H1 (cell line): ENCODE measurements at regions not wholly inside any gene's neighbourhood (a gene's known extent, or its start where the extent isn't known, plus 50 kb on each side); places are given as distances from the start of the nearest gene placed in this dataset.

Experiments
- BCL11A ChIP-seq, 2 experiments: IDR thresholded peaks; one replicate each; pipeline ENCODE4 v1.6.1; 2011; ENCODE audit warnings: low read depth in 2 of 2, low read length in 2 of 2, mild to moderate bottlenecking in 2 of 2
- FOSL1 ChIP-seq: IDR thresholded peaks from 2 replicates; pipeline ENCODE4 v1.6.1; 2011; ENCODE audit warnings: mild to moderate bottlenecking, low read depth, low read length, moderate library complexity; ENCODE audit not compliant: insufficient read depth
- GABPA ChIP-seq: IDR thresholded peaks from 2 replicates; pipeline ENCODE4 v1.6.1; 2011; ENCODE audit warnings: mild to moderate bottlenecking, low read length, moderate library complexity, borderline replicate concordance; ENCODE audit not compliant: insufficient read depth
- HDAC6 ChIP-seq: IDR thresholded peaks from one replicate; pipeline ENCODE4 v1.7.1; 2012; ENCODE audit warnings: low read depth, mild to moderate bottlenecking, inconsistent platforms, low read length, moderate library complexity
- KDM1A ChIP-seq: fragments of 200-600, 300-600 bp; sonication (generic); IDR thresholded peaks from 2 replicates; pipeline ENCODE4 v1.7.1; 2016; ENCODE audit warnings: mild to moderate bottlenecking, low read length, borderline replicate concordance
- NANOG ChIP-seq: IDR thresholded peaks from 2 replicates; pipeline ENCODE4 v1.6.1; 2011; ENCODE audit warnings: low read length, low read depth, mild to moderate bottlenecking, inconsistent platforms; ENCODE audit not compliant: insufficient read depth, poor library complexity, severe bottlenecking
- SIX5 ChIP-seq: IDR thresholded peaks from 2 replicates; pipeline ENCODE4 v1.6.1; 2011; ENCODE audit warnings: mild to moderate bottlenecking, low read depth, low read length

DNA sequence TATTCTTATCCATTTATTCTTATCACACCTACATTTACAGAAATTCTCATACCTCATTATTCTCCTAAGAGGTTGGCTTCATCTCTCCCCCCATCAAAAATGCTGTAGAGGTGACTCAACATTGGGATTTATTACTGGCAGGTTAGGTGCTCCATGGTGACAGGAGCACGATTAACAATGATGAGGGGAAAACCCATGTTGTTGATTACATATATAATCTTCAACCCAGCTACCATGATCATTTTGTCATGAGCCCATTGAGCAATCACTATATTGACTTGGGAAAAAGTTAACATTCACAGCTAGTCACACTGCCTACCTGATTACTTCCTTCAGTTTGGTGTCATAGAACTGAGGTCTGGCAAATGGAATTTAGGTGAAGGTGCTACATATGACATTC, 712.1 kb upstream of the CHRM3 start (continued):
- TF ChIP-seq KDM1A = no peak
- TF ChIP-seq HDAC6 = no peak
- no peak for TF ChIP-seq FOSL1
- TF ChIP-seq BCL11A (IDR thresholded peaks at IDR 0.05; ENCODE audit: low read depth in 2 of 2, low read length in 2 of 2) = no peak
- no peak for TF ChIP-seq SIX5
- no peak for TF ChIP-seq NANOG
- no peak for TF ChIP-seq GABPA
- TF ChIP-seq, all 59 proteins: peak for 0
